Neural cell (in vitro differentiated cells): ENCODE measurements at regions not wholly inside any gene's neighbourhood (a gene's known extent, or its start where the extent isn't known, plus 50 kb on each side); places are given as distances from the start of the nearest gene placed in this dataset.

Source experiments
- H2AFZ ChIP-seq: fragments of 200-600, 300-800 bp; sonication (generic), shearing (Covaris generic); 2 replicates; pipeline ENCODE4 v1.6.0; 2014; ENCODE audit warnings: low read depth, mild to moderate bottlenecking, antibody characterized with exemption, low read length, moderate library complexity
- H3F3A ChIP-seq: fragments of 200-600 bp; shearing (Covaris generic); 2 replicates; pipeline ENCODE4 v1.6.1; 2016; ENCODE audit warnings: mild to moderate bottlenecking, moderate library complexity, mixed read lengths, antibody characterized with exemption, low read length; ENCODE audit not compliant: insufficient read depth, poor library complexity, severe bottlenecking
- H3K27ac ChIP-seq: fragments of 200-600, 300-800 bp; sonication (generic), shearing (Covaris generic); 2 replicates; pipeline ENCODE4 v1.5.1; 2014; ENCODE audit warnings: mild to moderate bottlenecking, low read length, moderate library complexity
- H3K27me3 ChIP-seq: fragments of 300-800, 200-600 bp; sonication (generic), shearing (Covaris generic); 2 replicates; pipeline ENCODE4 v1.6.0; 2014; ENCODE audit warnings: mild to moderate bottlenecking, low read depth, low read length, moderate library complexity; ENCODE audit not compliant: insufficient read depth
- H3K36me3 ChIP-seq: fragments of 300-800, 200-600 bp; sonication (generic), shearing (Covaris generic); 2 replicates; pipeline ENCODE4 v1.5.1; 2014; ENCODE audit warnings: mild to moderate bottlenecking, antibody characterized with exemption, low read length, moderate library complexity; ENCODE audit not compliant: insufficient read depth
- H3K4me2 ChIP-seq: fragments of 300-800, 200-600 bp; sonication (generic), shearing (Covaris generic); 2 replicates; pipeline ENCODE4 v1.6.0; 2014; ENCODE audit warnings: mild to moderate bottlenecking, low read length
- H3K4me3 ChIP-seq: fragments of 300-800, 200-600 bp; sonication (generic), shearing (Covaris generic); 2 replicates; pipeline ENCODE4 v1.5.1; 2014; ENCODE audit warnings: mild to moderate bottlenecking, low read length, moderate library complexity
- H3K79me2 ChIP-seq: fragments of 200-600 bp; shearing (Covaris generic); replicated peaks from 2 replicates; pipeline ENCODE4 v1.6.0; 2014; ENCODE audit warnings: mild to moderate bottlenecking, low read length, moderate library complexity; ENCODE audit not compliant: insufficient read depth
- H3K9ac ChIP-seq: fragments of 300-800, 200-600 bp; sonication (generic), shearing (Covaris generic); 2 replicates; pipeline ENCODE4 v1.6.1; 2016; ENCODE audit warnings: mild to moderate bottlenecking, low read length, mixed read lengths
- H3K9me2 ChIP-seq: fragments of 200-600 bp; shearing (Covaris generic); 2 replicates; pipeline ENCODE4 v1.6.1; 2016; ENCODE audit warnings: mild to moderate bottlenecking, low read length, mixed read lengths; ENCODE audit not compliant: insufficient read depth
- H3K9me3 ChIP-seq: fragments of 200-600, 300-800 bp; sonication (generic), shearing (Covaris generic); 2 replicates; pipeline ENCODE4 v1.6.1; 2016; ENCODE audit warnings: mild to moderate bottlenecking, mixed run types, low read length, moderate library complexity, mixed read lengths
- H4K20me1 ChIP-seq: fragments of 200-600 bp; shearing (Covaris generic); 2 replicates; pipeline ENCODE4 v1.6.1; 2016; ENCODE audit warnings: mild to moderate bottlenecking, mixed run types; ENCODE audit not compliant: insufficient read depth
- EP300 ChIP-seq: fragments of 450-650 bp; conservative IDR thresholded peaks from 2 replicates; pipeline ENCODE4 v1.6.1; 2014; ENCODE audit warnings: antibody characterized with exemption, mild to moderate bottlenecking, moderate library complexity; ENCODE audit not compliant: poor library complexity, severe bottlenecking
- EZH2 ChIP-seq: fragments of 200-600, 300-800 bp; shearing (Covaris generic), sonication (generic); IDR thresholded peaks from 2 replicates; pipeline ENCODE4 v1.6.1; 2014; ENCODE audit warnings: antibody characterized with exemption, low read length, borderline replicate concordance, mild to moderate bottlenecking; ENCODE audit not compliant: insufficient read depth, poor library complexity, severe bottlenecking
- MXI1 ChIP-seq: fragments of 450-650 bp; conservative IDR thresholded peaks from 2 replicates; pipeline ENCODE4 v1.6.1; 2014; ENCODE audit warnings: antibody characterized with exemption, mild to moderate bottlenecking; ENCODE audit not compliant: poor library complexity, severe bottlenecking
- POLR2AphosphoS5 ChIP-seq: IDR thresholded peaks from 2 replicates; pipeline ENCODE4 v1.6.1; 2012
- RAD21 ChIP-seq: fragments of 450-650 bp; conservative IDR thresholded peaks from 2 replicates; pipeline ENCODE4 v1.6.1; 2014; ENCODE audit warnings: antibody characterized with exemption, mild to moderate bottlenecking, moderate library complexity
- REST ChIP-seq: IDR thresholded peaks from 2 replicates; pipeline ENCODE4 v1.6.1; 2012; ENCODE audit warnings: borderline replicate concordance
- SMC3 ChIP-seq: fragments of 450-650 bp; conservative IDR thresholded peaks from 2 replicates; pipeline ENCODE4 v1.6.1; 2014; ENCODE audit warnings: antibody characterized with exemption, mild to moderate bottlenecking, moderate library complexity; ENCODE audit not compliant: poor library complexity
- TAF1 ChIP-seq: IDR thresholded peaks from 2 replicates; pipeline ENCODE4 v1.6.1; 2012; ENCODE audit warnings: low read depth
- TF ChIP-seq, protein P1 (sequence below): fragments of 450-650 bp; IDR thresholded peaks from 2 replicates; pipeline ENCODE4 v1.5.1; 2014; ENCODE audit warnings: antibody characterized with exemption, mild to moderate bottlenecking, moderate library complexity; ENCODE audit not compliant: poor library complexity, severe bottlenecking

GRCh38 chr20:63081351-63081750, 74.6 kb upstream of the BHLHE23 start:
- H4K20me1 ChIP-seq = no peaks in the 10 kb centered on the region
- no peaks in the 10 kb centered on the region for H3K79me2 ChIP-seq
- H3K4me3 ChIP-seq = no peak overlapping the region
- no peak overlapping the region for H3K4me2 ChIP-seq
- H3K27me3 ChIP-seq = peaks cover 9% of the 10 kb centered on the region
- H3F3A ChIP-seq = no peaks in the 10 kb centered on the region
- no peak overlapping the region for H2AFZ ChIP-seq
- TF ChIP-seq SMC3 (no peak), POLR2AphosphoS5 (no peak), REST (no peak), MXI1 (no peak), RAD21 (no peak), EP300 (no peak), EZH2 (no peak), TAF1 (no peak)
- TF ChIP-seq, protein P1, sequence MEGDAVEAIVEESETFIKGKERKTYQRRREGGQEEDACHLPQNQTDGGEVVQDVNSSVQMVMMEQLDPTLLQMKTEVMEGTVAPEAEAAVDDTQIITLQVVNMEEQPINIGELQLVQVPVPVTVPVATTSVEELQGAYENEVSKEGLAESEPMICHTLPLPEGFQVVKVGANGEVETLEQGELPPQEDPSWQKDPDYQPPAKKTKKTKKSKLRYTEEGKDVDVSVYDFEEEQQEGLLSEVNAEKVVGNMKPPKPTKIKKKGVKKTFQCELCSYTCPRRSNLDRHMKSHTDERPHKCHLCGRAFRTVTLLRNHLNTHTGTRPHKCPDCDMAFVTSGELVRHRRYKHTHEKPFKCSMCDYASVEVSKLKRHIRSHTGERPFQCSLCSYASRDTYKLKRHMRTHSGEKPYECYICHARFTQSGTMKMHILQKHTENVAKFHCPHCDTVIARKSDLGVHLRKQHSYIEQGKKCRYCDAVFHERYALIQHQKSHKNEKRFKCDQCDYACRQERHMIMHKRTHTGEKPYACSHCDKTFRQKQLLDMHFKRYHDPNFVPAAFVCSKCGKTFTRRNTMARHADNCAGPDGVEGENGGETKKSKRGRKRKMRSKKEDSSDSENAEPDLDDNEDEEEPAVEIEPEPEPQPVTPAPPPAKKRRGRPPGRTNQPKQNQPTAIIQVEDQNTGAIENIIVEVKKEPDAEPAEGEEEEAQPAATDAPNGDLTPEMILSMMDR = no peak
- no peak overlapping the region for H3K9ac ChIP-seq
- no peaks in the 10 kb centered on the region for H3K36me3 ChIP-seq
- H3K9me2 ChIP-seq = no peaks in the 10 kb centered on the region
- H3K27ac ChIP-seq = no peak overlapping the region
- H3K9me3 ChIP-seq = peaks cover 7% of the 10 kb centered on the region

DNA sequence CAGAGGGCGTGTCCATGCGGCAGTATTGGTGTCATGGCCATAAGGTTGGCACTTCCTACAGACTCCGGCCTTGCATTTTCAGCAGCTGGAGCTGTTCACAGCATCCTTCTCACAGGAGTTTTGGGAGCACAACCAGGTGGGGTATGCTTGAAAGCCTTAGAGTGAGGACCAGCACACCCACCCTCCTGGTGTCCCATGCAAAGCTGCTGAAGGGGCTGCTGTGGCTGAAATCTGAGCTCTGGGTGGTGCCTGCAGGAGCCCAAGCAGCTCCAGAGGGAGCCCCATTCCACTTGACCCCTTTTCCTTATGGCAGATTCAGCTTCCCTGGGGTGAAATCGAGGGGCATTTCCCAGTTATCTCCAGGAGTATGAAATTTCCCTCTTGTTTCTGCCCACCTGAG, 74.0 kb upstream of the BHLHE23 start:
- H2AFZ ChIP-seq = no peak overlapping the region
- no peaks in the 10 kb centered on the region for H3K9me2 ChIP-seq
- TF ChIP-seq SMC3 = no peak
- TF ChIP-seq EP300 = no peak
- H3K9me3 ChIP-seq = peaks cover 7% of the 10 kb centered on the region
- H3K27ac ChIP-seq = no peak overlapping the region
- H3K4me3 ChIP-seq = no peak overlapping the region
- H3K36me3 ChIP-seq = no peaks in the 10 kb centered on the region
- no peaks in the 10 kb centered on the region for H3F3A ChIP-seq
- no peak overlapping the region for H3K9ac ChIP-seq
- no peaks in the 10 kb centered on the region for H3K79me2 ChIP-seq
- no peak overlapping the region for H3K4me2 ChIP-seq
- no peaks in the 10 kb centered on the region for H4K20me1 ChIP-seq
- H3K27me3 ChIP-seq = peaks cover 9% of the 10 kb centered on the region

DNA sequence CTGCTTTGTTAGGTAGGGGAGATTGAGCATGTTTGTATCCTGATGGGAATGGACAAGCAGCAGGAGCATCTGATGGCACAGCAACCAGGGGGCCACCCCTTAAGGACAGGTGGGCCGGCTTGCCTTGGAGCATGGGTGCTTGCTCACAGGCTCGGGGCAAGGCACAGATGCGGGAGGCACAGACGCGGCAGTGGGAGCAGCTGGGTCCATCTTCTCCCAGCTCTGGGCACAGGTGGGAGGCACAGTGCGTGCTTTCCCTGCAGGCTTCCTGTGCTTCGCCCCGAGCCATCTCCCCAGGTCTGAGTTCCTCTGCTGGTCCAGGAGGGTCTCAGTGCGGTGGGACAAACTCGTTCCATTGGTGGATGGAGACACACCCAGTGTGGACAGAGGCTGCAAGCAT, 73.6 kb upstream of the BHLHE23 start:
- peaks cover 9% of the 10 kb centered on the region for H3K27me3 ChIP-seq
- TF ChIP-seq EZH2 (no peak), POLR2AphosphoS5 (no peak), TAF1 (no peak), RAD21 (no peak), REST (no peak), EP300 (no peak), MXI1 (no peak), SMC3 (no peak)
- TF ChIP-seq, protein P1 = no peak

More for the DNA sequence above, 73.6 kb upstream of the BHLHE23 start:
- H3K27ac ChIP-seq = no peak overlapping the region
- H3F3A ChIP-seq = no peaks in the 10 kb centered on the region
- H3K9me3 ChIP-seq = peaks cover 7% of the 10 kb centered on the region
- no peak overlapping the region for H3K4me2 ChIP-seq
- H3K36me3 ChIP-seq = no peaks in the 10 kb centered on the region
- no peaks in the 10 kb centered on the region for H3K79me2 ChIP-seq
- H3K9ac ChIP-seq = no peak overlapping the region
- H3K9me2 ChIP-seq = no peaks in the 10 kb centered on the region
- H3K4me3 ChIP-seq = no peak overlapping the region
- no peaks in the 10 kb centered on the region for H4K20me1 ChIP-seq
- H2AFZ ChIP-seq = no peak overlapping the region
